PC-9 (cell line): ENCODE measurements at regions not wholly inside any gene's neighbourhood (a gene's known extent, or its start where the extent isn't known, plus 50 kb on each side); places are given as distances from the start of the nearest gene placed in this dataset.
"Not testable (repeated sequence)": the region's sequence is repeated elsewhere in the genome, so short reads cannot be mapped to it uniquely, and the experiment has no call there.

Source experiments
- BruUV-seq: library from RNA; stranded (reverse); fragments of 400-500 nt; replicated peaks from 2 replicates; lab custom pipeline; 2021; lab: Mats Ljungman, UMichigan
- CTCF ChIA-PET: fragments of 300-600 bp; sonication (Branson Sonifier 250); formaldehyde crosslinking; loops from one replicate; lab custom pipeline; 2022; ENCODE audit warnings: antibody characterized with exemption; lab: Charles Lee
- POLR2A ChIA-PET: fragments of 300-600 bp; sonication (Branson Sonifier 250); formaldehyde crosslinking; loops from one replicate; lab custom pipeline; 2022; ENCODE audit warnings: antibody characterized with exemption; ENCODE audit not compliant: unreplicated experiment; lab: Charles Lee
- DNase-seq, 2 experiments: peaks; one replicate each; pipeline versions ENCODE4 v3.0.0 to v3.0.0-alpha.2; 2015 to 2022; ENCODE audit warnings: mixed read lengths in 1 of 2
- H2AFZ ChIP-seq: fragments of 200-600 bp; sonication (generic); 2 replicates; pipeline ENCODE4 v1.8.1; 2017; ENCODE audit warnings: antibody characterized with exemption
- H3F3A ChIP-seq: fragments of 200-600 bp; sonication (generic); 2 replicates; pipeline ENCODE4 v1.8.1; 2017; ENCODE audit warnings: antibody characterized with exemption, mild to moderate bottlenecking, low read depth; ENCODE audit not compliant: insufficient read depth
- H3K27ac ChIP-seq: fragments of 200-600 bp; sonication (generic); 2 replicates; pipeline ENCODE4 v1.6.1; 2016; ENCODE audit warnings: mixed run types
- H3K27me3 ChIP-seq: fragments of 200-600 bp; sonication (generic); 2 replicates; pipeline ENCODE4 v1.6.1; 2016; ENCODE audit warnings: low read depth, mixed run types; ENCODE audit not compliant: insufficient read depth
- H3K36me3 ChIP-seq: fragments of 200-600 bp; sonication (generic); 2 replicates; pipeline ENCODE4 v1.6.1; 2016; ENCODE audit warnings: low read depth, mixed run types
- H3K4me1 ChIP-seq: fragments of 200-600 bp; sonication (generic); replicated peaks from 2 replicates; pipeline ENCODE4 v1.6.1; 2016; ENCODE audit warnings: mixed run types; ENCODE audit not compliant: insufficient read depth
- H3K4me2 ChIP-seq: fragments of 200-600 bp; sonication (generic); 2 replicates; pipeline ENCODE4 v1.6.1; 2017; ENCODE audit warnings: mixed run types
- H3K4me3 ChIP-seq: fragments of 200-600 bp; sonication (generic); 2 replicates; pipeline ENCODE4 v1.6.1; 2016; ENCODE audit warnings: mixed run types
- H3K79me2 ChIP-seq: fragments of 200-600 bp; sonication (generic); 2 replicates; pipeline ENCODE4 v1.6.1; 2017; ENCODE audit warnings: low read depth, mixed run types
- H3K9me2 ChIP-seq: fragments of 200-600 bp; sonication (generic); 2 replicates; pipeline ENCODE4 v1.8.1; 2017; ENCODE audit warnings: mild to moderate bottlenecking; ENCODE audit not compliant: insufficient read depth
- H3K9me3 ChIP-seq: fragments of 200-600 bp; sonication (generic); 2 replicates; pipeline ENCODE4 v1.8.1; 2016; ENCODE audit warnings: low read depth; ENCODE audit not compliant: insufficient read depth
- H4K20me1 ChIP-seq: fragments of 200-600 bp; sonication (generic); 2 replicates; pipeline ENCODE4 v1.8.1; 2017; ENCODE audit not compliant: insufficient read depth
- EZH2 ChIP-seq: fragments of 200-600 bp; sonication (generic); IDR thresholded peaks from 2 replicates; pipeline ENCODE4 v1.8.0; 2017; ENCODE audit warnings: antibody characterized with exemption, low read depth
- intact Hi-C: fragments of 100-400 bp; cut with micrococcal nuclease; formaldehyde crosslinking; loops from one replicate; pipeline ENCODE4 v1.10.0; 2022; ENCODE audit not compliant: unreplicated experiment
- TF ChIP-seq, protein P1 (sequence below): fragments of 200-600 bp; sonication (generic); conservative IDR thresholded peaks from 2 replicates; pipeline ENCODE4 v1.6.1; 2017; ENCODE audit warnings: mixed run types, antibody characterized with exemption, mild to moderate bottlenecking, moderate library complexity

- no peaks in the 10 kb centered on the region for H3K4me1 ChIP-seq
- no peaks in the 10 kb centered on the region for H3K79me2 ChIP-seq
- H3K4me2 ChIP-seq = no peak overlapping the region
- BruUV-seq = no TSS peak
- intact Hi-C loops = no loop called here
- no peaks in the 10 kb centered on the region for H4K20me1 ChIP-seq
- H3K9me3 ChIP-seq = peaks cover 16% of the 10 kb centered on the region
- DNase-seq = no peak
- no peak for TF ChIP-seq EZH2
- TF ChIP-seq, protein P1, sequence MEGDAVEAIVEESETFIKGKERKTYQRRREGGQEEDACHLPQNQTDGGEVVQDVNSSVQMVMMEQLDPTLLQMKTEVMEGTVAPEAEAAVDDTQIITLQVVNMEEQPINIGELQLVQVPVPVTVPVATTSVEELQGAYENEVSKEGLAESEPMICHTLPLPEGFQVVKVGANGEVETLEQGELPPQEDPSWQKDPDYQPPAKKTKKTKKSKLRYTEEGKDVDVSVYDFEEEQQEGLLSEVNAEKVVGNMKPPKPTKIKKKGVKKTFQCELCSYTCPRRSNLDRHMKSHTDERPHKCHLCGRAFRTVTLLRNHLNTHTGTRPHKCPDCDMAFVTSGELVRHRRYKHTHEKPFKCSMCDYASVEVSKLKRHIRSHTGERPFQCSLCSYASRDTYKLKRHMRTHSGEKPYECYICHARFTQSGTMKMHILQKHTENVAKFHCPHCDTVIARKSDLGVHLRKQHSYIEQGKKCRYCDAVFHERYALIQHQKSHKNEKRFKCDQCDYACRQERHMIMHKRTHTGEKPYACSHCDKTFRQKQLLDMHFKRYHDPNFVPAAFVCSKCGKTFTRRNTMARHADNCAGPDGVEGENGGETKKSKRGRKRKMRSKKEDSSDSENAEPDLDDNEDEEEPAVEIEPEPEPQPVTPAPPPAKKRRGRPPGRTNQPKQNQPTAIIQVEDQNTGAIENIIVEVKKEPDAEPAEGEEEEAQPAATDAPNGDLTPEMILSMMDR = no peak
- CTCF ChIA-PET = no interaction called here
- no peak overlapping the region for H2AFZ ChIP-seq
- H3F3A ChIP-seq = no peaks in the 10 kb centered on the region
- POLR2A ChIA-PET = no interaction called here
- H3K27me3 ChIP-seq = no peaks in the 10 kb centered on the region
- no peaks in the 10 kb centered on the region for H3K36me3 ChIP-seq
- H3K4me3 ChIP-seq = no peak overlapping the region
- no peaks in the 10 kb centered on the region for H3K9me2 ChIP-seq
- no peak overlapping the region for H3K27ac ChIP-seq
These were observed 95.1 kb downstream of the RPAP3 start for GRCh38 chr12:47610686-47611252.

DNA sequence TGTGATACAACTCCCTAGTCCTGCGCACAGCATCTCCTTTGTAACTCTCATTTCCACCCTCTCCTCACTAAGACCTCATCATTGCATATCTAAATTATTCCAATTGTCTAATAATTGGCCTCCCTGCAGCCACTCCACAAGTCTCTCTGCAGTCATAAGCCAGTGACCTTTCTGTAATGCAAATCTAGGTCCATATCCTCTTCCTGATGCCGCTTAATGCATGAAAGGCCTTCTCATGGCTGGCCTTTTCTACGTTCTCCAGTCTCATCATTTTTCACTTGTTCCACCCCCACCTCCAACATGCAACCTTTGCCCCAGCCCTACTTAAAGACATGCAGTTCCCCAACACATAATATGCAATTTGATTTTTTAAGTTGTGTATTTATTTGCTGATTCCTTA lies 96.0 kb downstream of the RPAP3 start:
- H3K4me3 ChIP-seq = no peak overlapping the region
- ChIA-PET CTCF (no interaction called here), POLR2A (no interaction called here)
- H2AFZ ChIP-seq = no peak overlapping the region
- H3K9me2 ChIP-seq = no peaks in the 10 kb centered on the region
- TF ChIP-seq EZH2 = no peak
- TF ChIP-seq, protein P1 = no peak
- no peaks in the 10 kb centered on the region for H3K4me1 ChIP-seq
- H3K27ac ChIP-seq = no peak overlapping the region
- no TSS peak for BruUV-seq
- H3K27me3 ChIP-seq = no peaks in the 10 kb centered on the region
- no peaks in the 10 kb centered on the region for H3K36me3 ChIP-seq
- intact Hi-C loops = no loop called here
- H3K79me2 ChIP-seq = no peaks in the 10 kb centered on the region
- no peak overlapping the region for H3K4me2 ChIP-seq
- no peaks in the 10 kb centered on the region for H3F3A ChIP-seq
- peaks cover 16% of the 10 kb centered on the region for H3K9me3 ChIP-seq
- no peak for DNase-seq
- H4K20me1 ChIP-seq = no peaks in the 10 kb centered on the region

GRCh38 chr12:47608671-47609070 lies 97.2 kb downstream of the RPAP3 start:
- H3K27ac ChIP-seq, H3K79me2 ChIP-seq, BruUV-seq, H3K9me2 ChIP-seq, intact Hi-C loops, H4K20me1 ChIP-seq, H3K4me3 ChIP-seq, DNase-seq, H3K4me1 ChIP-seq, H3F3A ChIP-seq, H3K36me3 ChIP-seq, H3K4me2 ChIP-seq, POLR2A ChIA-PET, H2AFZ ChIP-seq, CTCF ChIA-PET, H3K27me3 ChIP-seq: not testable (repeated sequence)
- peaks cover 14% of the 10 kb centered on the region for H3K9me3 ChIP-seq

DNA sequence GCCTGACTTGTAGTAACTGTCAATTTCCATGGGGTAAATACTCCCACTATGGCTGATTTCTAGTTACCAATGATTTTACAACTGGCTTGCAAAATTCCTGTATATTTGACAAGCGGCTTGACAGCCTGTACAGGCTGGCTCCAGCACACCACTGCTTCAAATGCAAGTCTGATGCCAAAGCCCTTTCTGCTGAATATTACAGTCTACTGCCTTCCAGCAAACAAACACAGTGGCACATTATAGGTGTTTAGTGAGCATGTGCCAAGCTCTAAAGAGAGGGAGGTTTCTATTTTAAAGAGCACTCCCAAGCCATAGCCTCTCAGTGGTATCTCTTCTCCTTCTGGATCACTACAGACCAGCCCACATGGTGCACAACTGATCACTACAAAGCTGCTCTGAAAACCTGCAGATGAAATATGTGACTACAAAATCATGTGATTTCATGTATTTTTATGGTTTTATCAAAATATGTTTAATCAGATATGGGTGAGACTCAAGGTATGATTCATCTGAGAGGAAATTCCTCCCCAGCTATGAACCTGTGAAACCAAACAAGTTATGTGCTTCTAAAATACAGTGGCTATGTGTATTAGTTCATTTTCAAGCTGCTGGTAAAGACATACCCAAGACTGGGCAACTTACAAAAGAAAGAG lies 101.5 kb downstream of the RPAP3 start:
- no TSS peak for BruUV-seq
- Histone ChIP-seq H3K4me1 (no peaks in the 10 kb centered on the region), H3K4me3 (no peak overlapping the region), H3K36me3 (no peaks in the 10 kb centered on the region), H3K9me3 (no peaks in the 10 kb centered on the region), H4K20me1 (no peaks in the 10 kb centered on the region), H2AFZ (no peak overlapping the region), H3K27ac (no peak overlapping the region), H3K79me2 (no peaks in the 10 kb centered on the region), H3K4me2 (no peak overlapping the region), H3K9me2 (no peaks in the 10 kb centered on the region), H3F3A (no peaks in the 10 kb centered on the region), H3K27me3 (no peaks in the 10 kb centered on the region)
- ChIA-PET CTCF (no interaction called here), POLR2A (no interaction called here)
- TF ChIP-seq, protein P1 = no peak
- TF ChIP-seq EZH2 = no peak
- no peak for DNase-seq
- intact Hi-C loops = no loop called here
